ENCODE measurements at regions not wholly inside any gene's neighbourhood (a gene's known extent, or its start where the extent isn't known, plus 50 kb on each side); places are given as distances from the start of the nearest gene placed in this dataset.

- RAD21 ChIA-PET (ENCODE audit: low non-redundant PET in 1 of 2, low total read pairs in 2 of 2, uncharacterized antibody in 2 of 2, unreplicated experiment in 2 of 2) = no interaction called here
- H3K4me2 ChIP-seq (ENCODE audit: low read length) = no peak overlapping the region
- POLR2A ChIA-PET = interaction anchor here (1.0 kb wide), 1 partner anchor 14 kb away, joined by 3 read pairs; no protein-coding TSS in a partner anchor
- no peak overlapping the region for H3K4me3 ChIP-seq (replicated peaks in 1 of 2; ENCODE audit: low read depth in 1 of 2, low read length in 2 of 2)
- H3K79me2 ChIP-seq (ENCODE audit: insufficient read depth, low read length) = no peaks in the 10 kb centered on the region
- no peak for DNase-seq (ENCODE audit: low read depth, low spot score)
- no peaks in the 10 kb centered on the region for H3K9me2 ChIP-seq (ENCODE audit: insufficient read depth)
- CTCF ChIA-PET = no interaction called here
- H3K9ac ChIP-seq (ENCODE audit: low read length) = no peak overlapping the region
- BruUV-seq (replicated peaks) = no TSS peak
- no peaks in the 10 kb centered on the region for H3K36me3 ChIP-seq (ENCODE audit: control insufficient read depth in 1 of 2, insufficient read depth in 2 of 2, low read length in 2 of 2)
- no peak for ATAC-seq
- H2AFZ ChIP-seq (ENCODE audit: low read depth, low read length, poor library complexity, severe bottlenecking) = no peak overlapping the region
- no peaks in the 10 kb centered on the region for H3K9me3 ChIP-seq (ENCODE audit: control insufficient read depth in 1 of 2, insufficient read depth in 1 of 2, low read depth in 1 of 2, low read length in 2 of 2)
- H4K20me1 ChIP-seq (ENCODE audit: insufficient read depth) = no peaks in the 10 kb centered on the region
- H3K27me3 ChIP-seq (ENCODE audit: insufficient read depth, low read length) = no peaks in the 10 kb centered on the region
- H3K4me1 ChIP-seq (ENCODE audit: control insufficient read depth in 1 of 2, insufficient read depth in 2 of 2, low read length in 2 of 2) = no peaks in the 10 kb centered on the region
- H3K27ac ChIP-seq (ENCODE audit: low read depth, low read length) = no peak overlapping the region
- TF ChIP-seq RAD21 (IDR thresholded peaks at IDR 0.05; ENCODE audit: low read depth) (no peak), ZFX (IDR thresholded peaks at IDR 0.05) (no peak), JUND (IDR thresholded peaks at IDR 0.05) (no peak), EZH2phosphoT487 (IDR thresholded peaks at IDR 0.05; ENCODE audit: borderline replicate concordance) (no peak), MAX (IDR thresholded peaks at IDR 0.05) (no peak), CEBPB (IDR thresholded peaks at IDR 0.05; ENCODE audit: low read depth) (no peak)
- intact Hi-C loops (cut with micrococcal nuclease) = no loop called here
Observed at GRCh38 chr6:43964659-43965570, 162.3 kb downstream of the MRPL14 start.

DNA sequence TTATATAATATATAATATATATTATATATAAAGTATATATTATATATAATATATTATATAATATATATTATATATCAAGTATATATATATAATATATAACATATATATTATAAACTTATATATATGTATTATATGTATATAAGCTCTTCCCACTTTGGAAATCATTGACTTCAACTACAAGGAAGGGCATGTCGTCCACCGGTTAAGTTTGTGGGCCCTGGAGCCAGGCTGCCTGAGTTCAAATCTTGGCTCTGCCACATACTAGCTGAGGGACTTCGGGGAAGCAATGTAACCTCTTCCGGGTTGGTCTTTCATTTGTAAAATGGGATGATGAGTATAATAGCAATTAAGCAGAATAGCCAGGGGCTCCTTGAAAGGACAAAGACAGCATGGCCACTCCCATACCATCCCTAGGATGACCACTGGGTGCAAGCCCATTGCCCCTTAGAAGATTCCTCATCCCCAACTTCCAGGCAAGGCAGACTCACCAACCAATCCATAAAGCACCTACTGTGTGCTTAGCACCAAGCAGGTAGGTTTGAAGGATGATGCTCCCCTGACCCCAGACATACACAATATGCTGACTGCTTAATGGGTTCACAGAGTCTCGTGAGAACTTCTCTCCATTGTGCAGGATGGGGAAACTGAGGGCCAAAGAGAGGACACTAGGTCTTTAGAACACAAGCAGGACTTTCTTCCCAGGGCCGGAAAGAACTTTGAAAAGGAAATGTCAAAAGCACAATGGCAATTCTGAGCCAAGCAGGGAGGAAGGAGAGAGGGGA is 163.2 kb downstream of the MRPL14 start:
- DNase-seq (ENCODE audit: low read depth, low spot score) (no peak), ATAC-seq (no peak)
- BruUV-seq (replicated peaks) = no TSS peak
- no peaks in the 10 kb centered on the region for H3K36me3 ChIP-seq (ENCODE audit: control insufficient read depth in 1 of 2, insufficient read depth in 2 of 2, low read length in 2 of 2)
- H3K4me3 ChIP-seq (replicated peaks in 1 of 2; ENCODE audit: low read depth in 1 of 2, low read length in 2 of 2) = no peak overlapping the region
- no peaks in the 10 kb centered on the region for H3K9me3 ChIP-seq (ENCODE audit: control insufficient read depth in 1 of 2, insufficient read depth in 1 of 2, low read depth in 1 of 2, low read length in 2 of 2)
- TF ChIP-seq ZFX (IDR thresholded peaks at IDR 0.05) (no peak), EGR1 (IDR thresholded peaks at IDR 0.05; ENCODE audit: low read depth) (no peak), MAX (IDR thresholded peaks at IDR 0.05) (no peak), JUND (IDR thresholded peaks at IDR 0.05) (no peak), ELF1 (IDR thresholded peaks at IDR 0.05; ENCODE audit: borderline replicate concordance, low read depth) (no peak), ZNF274 (IDR thresholded peaks at IDR 0.05; ENCODE audit: low read depth, low read length) (no peak), POLR2A (IDR thresholded peaks at IDR 0.05; ENCODE audit: borderline replicate concordance, extremely low read depth, insufficient read depth, insufficient read length) (no peak), SIN3A (IDR thresholded peaks at IDR 0.05; ENCODE audit: low read depth) (no peak), SRF (IDR thresholded peaks at IDR 0.05; ENCODE audit: low read depth) (no peak), RAD21 (IDR thresholded peaks at IDR 0.05; ENCODE audit: low read depth) (no peak), YY1 (IDR thresholded peaks at IDR 0.05; ENCODE audit: extremely low read depth, insufficient replicate concordance, low read depth, low read length) (no peak), TCF7L2 (IDR thresholded peaks at IDR 0.05; ENCODE audit: borderline replicate concordance, extremely low read depth, insufficient read depth, insufficient read length) (no peak)
- TF ChIP-seq, protein P1, sequence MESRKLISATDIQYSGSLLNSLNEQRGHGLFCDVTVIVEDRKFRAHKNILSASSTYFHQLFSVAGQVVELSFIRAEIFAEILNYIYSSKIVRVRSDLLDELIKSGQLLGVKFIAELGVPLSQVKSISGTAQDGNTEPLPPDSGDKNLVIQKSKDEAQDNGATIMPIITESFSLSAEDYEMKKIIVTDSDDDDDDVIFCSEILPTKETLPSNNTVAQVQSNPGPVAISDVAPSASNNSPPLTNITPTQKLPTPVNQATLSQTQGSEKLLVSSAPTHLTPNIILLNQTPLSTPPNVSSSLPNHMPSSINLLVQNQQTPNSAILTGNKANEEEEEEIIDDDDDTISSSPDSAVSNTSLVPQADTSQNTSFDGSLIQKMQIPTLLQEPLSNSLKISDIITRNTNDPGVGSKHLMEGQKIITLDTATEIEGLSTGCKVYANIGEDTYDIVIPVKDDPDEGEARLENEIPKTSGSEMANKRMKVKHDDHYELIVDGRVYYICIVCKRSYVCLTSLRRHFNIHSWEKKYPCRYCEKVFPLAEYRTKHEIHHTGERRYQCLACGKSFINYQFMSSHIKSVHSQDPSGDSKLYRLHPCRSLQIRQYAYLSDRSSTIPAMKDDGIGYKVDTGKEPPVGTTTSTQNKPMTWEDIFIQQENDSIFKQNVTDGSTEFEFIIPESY (IDR thresholded peaks at IDR 0.05; ENCODE audit: extremely low read depth, insufficient replicate concordance, low read length) = no peak
- ChIA-PET POLR2A (no interaction called here), CTCF (no interaction called here), RAD21 (ENCODE audit: low non-redundant PET in 1 of 2, low total read pairs in 2 of 2, uncharacterized antibody in 2 of 2, unreplicated experiment in 2 of 2) (no interaction called here)
- H3K4me2 ChIP-seq (ENCODE audit: low read length) = no peak overlapping the region
- no peak overlapping the region for H2AFZ ChIP-seq (ENCODE audit: low read depth, low read length, poor library complexity, severe bottlenecking)
- H3K9ac ChIP-seq (ENCODE audit: low read length) = no peak overlapping the region
- no peaks in the 10 kb centered on the region for H3K4me1 ChIP-seq (ENCODE audit: control insufficient read depth in 1 of 2, insufficient read depth in 2 of 2, low read length in 2 of 2)
- H3K27me3 ChIP-seq (ENCODE audit: insufficient read depth, low read length) = no peaks in the 10 kb centered on the region
- no peak overlapping the region for H3K27ac ChIP-seq (ENCODE audit: low read depth, low read length)
- no peaks in the 10 kb centered on the region for H3K9me2 ChIP-seq (ENCODE audit: insufficient read depth)
- intact Hi-C loops (cut with micrococcal nuclease) = no loop called here
- no peaks in the 10 kb centered on the region for H4K20me1 ChIP-seq (ENCODE audit: insufficient read depth)
- H3K79me2 ChIP-seq (ENCODE audit: insufficient read depth, low read length) = no peaks in the 10 kb centered on the region

All from HCT116 (cell line).